Esophagus squamous epithelium (tissue), 5 donors: ENCODE measurements at regions not wholly inside any gene's neighbourhood (a gene's known extent, or its start where the extent isn't known, plus 50 kb on each side); places are given as distances from the start of the nearest gene placed in this dataset.
"Not testable (repeated sequence)": the region's sequence is repeated elsewhere in the genome, so short reads cannot be mapped to it uniquely, and the experiment has no call there.

ENCODE experiments used
- DNase-seq: peaks from one replicate; lab custom pipeline; 2025; lab: John Stamatoyannopoulos, UW
- H3K27ac ChIP-seq, 4 donors: fragments of 200-600 bp; sonication (generic); one replicate each; pipeline ENCODE4 v1.5.1; 2016 to 2019; ENCODE audit warnings: mild to moderate bottlenecking in 1 of 4
- H3K27me3 ChIP-seq, 4 donors: fragments of 200-600 bp; sonication (generic); 1 replicate in 3 of 4; 2 replicates in 1 of 4; pipeline versions ENCODE4 v1.5.1 to v1.6.0; 2017 to 2021; ENCODE audit warnings: antibody characterized with exemption in 1 of 4
- H3K36me3 ChIP-seq, 3 donors: fragments of 200-600 bp; sonication (generic); one replicate each; pipeline ENCODE4 v1.5.1; 2016 to 2019
- H3K4me1 ChIP-seq, 3 donors: fragments of 200-600 bp; sonication (generic); one replicate each; pipeline ENCODE4 v1.5.1; 2017 to 2019
- H3K4me3 ChIP-seq, 4 donors: fragments of 200-600 bp; sonication (generic); 1 replicate in 3 of 4; 2 replicates in 1 of 4; pipeline ENCODE4 v1.5.1; 2016 to 2019; ENCODE audit warnings: mild to moderate bottlenecking in 2 of 4, moderate library complexity in 1 of 4
- H3K9me3 ChIP-seq, 3 donors: fragments of 200-600 bp; sonication (generic); one replicate each; pipeline ENCODE4 v1.5.1; 2016 to 2019
- POLR2A ChIP-seq, 4 donors: fragments of 450-650 bp; IDR thresholded peaks; one replicate each; pipeline ENCODE4 v1.6.1; 2017; ENCODE audit warnings: antibody characterized with exemption in 4 of 4, mild to moderate bottlenecking in 4 of 4, moderate library complexity in 3 of 4
- WGBS, 2 donors: methylation state at CpG; one replicate each; pipeline ENCODE4 v1.1.5; 2018; 5-methylcytosine and 5-hydroxymethylcytosine counted together
- intact Hi-C: fragments of 100-400 bp; cut with DNase I; formaldehyde crosslinking; loops from one replicate; pipeline ENCODE4 v1.15.0; 2022
- TF ChIP-seq, protein P1 (sequence below), 6 experiments: fragments of 450-650 bp in 4 of 6; fragments of 200-600 bp in 2 of 6; sonication (generic) in 2 of 6; IDR thresholded peaks; one replicate each; pipeline ENCODE4 v1.5.1; 2016 to 2019; ENCODE audit warnings: antibody characterized with exemption in 6 of 6, mild to moderate bottlenecking in 4 of 6, moderate library complexity in 4 of 6
- donor health status: DM: yes; HTN: yes; CAD: no.

DNA sequence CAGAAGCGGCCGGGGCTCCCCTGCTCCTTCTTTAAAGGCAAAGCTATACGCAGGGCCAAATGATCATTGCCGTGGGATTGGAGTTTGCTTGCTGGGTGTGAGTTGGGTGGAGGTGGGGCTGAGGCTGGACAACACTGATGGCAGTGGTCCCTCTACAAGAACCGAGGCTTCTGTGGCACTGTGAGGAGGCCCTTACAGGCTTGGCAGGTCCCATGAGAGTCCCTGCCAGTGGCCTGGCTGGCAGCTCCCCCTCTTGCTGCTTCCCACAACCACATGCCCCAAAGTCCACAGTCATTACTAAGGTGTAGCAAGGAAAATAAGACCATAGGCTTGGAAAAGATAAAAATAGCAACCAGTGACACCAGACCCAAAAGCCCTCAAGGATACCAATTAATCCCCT is 98.4 kb downstream of the ANKRD10 start:
- peaks cover 0 to 18% (median 2%) of the 10 kb centered on the region in 4 donors for H3K27me3 ChIP-seq
- H3K36me3 ChIP-seq: no peaks in the 10 kb centered on the region
- TF ChIP-seq, protein P1, sequence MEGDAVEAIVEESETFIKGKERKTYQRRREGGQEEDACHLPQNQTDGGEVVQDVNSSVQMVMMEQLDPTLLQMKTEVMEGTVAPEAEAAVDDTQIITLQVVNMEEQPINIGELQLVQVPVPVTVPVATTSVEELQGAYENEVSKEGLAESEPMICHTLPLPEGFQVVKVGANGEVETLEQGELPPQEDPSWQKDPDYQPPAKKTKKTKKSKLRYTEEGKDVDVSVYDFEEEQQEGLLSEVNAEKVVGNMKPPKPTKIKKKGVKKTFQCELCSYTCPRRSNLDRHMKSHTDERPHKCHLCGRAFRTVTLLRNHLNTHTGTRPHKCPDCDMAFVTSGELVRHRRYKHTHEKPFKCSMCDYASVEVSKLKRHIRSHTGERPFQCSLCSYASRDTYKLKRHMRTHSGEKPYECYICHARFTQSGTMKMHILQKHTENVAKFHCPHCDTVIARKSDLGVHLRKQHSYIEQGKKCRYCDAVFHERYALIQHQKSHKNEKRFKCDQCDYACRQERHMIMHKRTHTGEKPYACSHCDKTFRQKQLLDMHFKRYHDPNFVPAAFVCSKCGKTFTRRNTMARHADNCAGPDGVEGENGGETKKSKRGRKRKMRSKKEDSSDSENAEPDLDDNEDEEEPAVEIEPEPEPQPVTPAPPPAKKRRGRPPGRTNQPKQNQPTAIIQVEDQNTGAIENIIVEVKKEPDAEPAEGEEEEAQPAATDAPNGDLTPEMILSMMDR (IDR thresholded peaks at IDR 0.05): no peak
- TF ChIP-seq POLR2A (IDR thresholded peaks at IDR 0.05): no peak
- no peak for DNase-seq
- intact Hi-C loops: loop anchor here (5.0 kb wide), 1 partner anchor 224 kb away; no protein-coding TSS in a partner anchor
- no peaks in the 10 kb centered on the region for H3K9me3 ChIP-seq
- no peak overlapping the region for H3K27ac ChIP-seq
- peaks cover 3 to 20% (median 4%) of the 10 kb centered on the region in 3 donors for H3K4me1 ChIP-seq
- WGBS, 2 donors: 78 to 87% methylated on average over 5 of the region's 5 CpGs
- no peak overlapping the region for H3K4me3 ChIP-seq

DNA sequence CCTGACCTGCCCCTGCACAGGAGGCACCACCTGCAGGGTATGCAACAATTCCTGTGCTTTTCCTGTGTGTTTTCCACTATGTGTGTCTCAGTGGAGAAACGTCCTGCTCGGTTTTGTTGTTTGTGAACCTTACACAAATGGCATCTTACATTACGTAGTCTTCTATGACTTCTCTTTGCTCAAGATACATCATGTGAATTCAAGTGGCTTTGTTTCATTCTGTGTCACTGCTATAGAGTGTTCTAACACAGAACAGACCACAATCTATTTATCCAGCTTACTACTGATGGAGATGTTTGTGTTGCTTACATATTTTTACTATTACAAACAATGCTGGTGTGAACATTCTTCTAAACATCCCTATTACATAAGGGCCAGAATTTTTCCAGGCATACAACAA is 97.7 kb downstream of the ANKRD10 start:
- Histone ChIP-seq H3K4me1 (peaks cover 0 to 15% (median under 1%) of the 10 kb centered on the region in 3 donors), H3K36me3 (no peaks in the 10 kb centered on the region)
- TF ChIP-seq POLR2A (IDR thresholded peaks at IDR 0.05): no peak
- TF ChIP-seq, protein P1 (IDR thresholded peaks at IDR 0.05): no peak

DNA sequence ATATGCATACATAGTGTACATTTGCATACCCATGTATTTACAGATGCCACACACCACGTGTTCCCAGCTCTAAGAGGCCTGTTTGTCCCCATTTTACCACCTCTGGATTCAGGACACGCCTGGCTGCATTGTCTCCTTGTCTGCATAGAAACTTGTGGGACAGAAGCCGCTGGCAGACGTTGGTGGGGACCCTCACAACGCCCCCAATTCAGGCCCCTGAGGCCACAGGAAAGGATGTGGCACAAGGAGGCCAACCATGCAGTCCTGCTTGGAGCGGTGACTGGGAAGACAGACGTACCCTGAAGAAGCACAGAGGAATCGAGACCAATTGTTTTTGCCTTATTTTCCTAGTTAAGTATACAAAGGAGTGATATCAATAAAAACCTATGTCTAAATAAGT is 96.1 kb downstream of the ANKRD10 start:
- WGBS, 2 donors: 77 to 86% methylated on average over 7 to 8 of the region's 8 CpGs
- H3K4me3 ChIP-seq: no peak overlapping the region
- no peaks in the 10 kb centered on the region for H3K9me3 ChIP-seq
- no peak overlapping the region for H3K27ac ChIP-seq
- TF ChIP-seq POLR2A (IDR thresholded peaks at IDR 0.05): no peak
- TF ChIP-seq, protein P1 (IDR thresholded peaks at IDR 0.05): no peak
- intact Hi-C loops: loop anchor here (5.0 kb wide), 1 partner anchor 226 kb away; no protein-coding TSS in a partner anchor
- H3K27me3 ChIP-seq: no peaks in the 10 kb centered on the region
- no peak for DNase-seq
- H3K4me1 ChIP-seq: peaks cover 0 to 6% (median 0%) of the 10 kb centered on the region in 3 donors
- no peaks in the 10 kb centered on the region for H3K36me3 ChIP-seq

More for the DNA sequence above, 97.7 kb downstream of the ANKRD10 start:
- Histone ChIP-seq H3K27ac (no peak overlapping the region), H3K9me3 (no peaks in the 10 kb centered on the region), H3K27me3 (peaks cover 0 to 11% (median 0%) of the 10 kb centered on the region in 4 donors), H3K4me3 (no peak overlapping the region)
- intact Hi-C loops: loop anchor here (5.0 kb wide), 1 partner anchor 225 kb away; no protein-coding TSS in a partner anchor
- DNase-seq: no peak
- WGBS, 2 donors: 63 to 74% methylated on average over 3 of the region's 3 CpGs

DNA sequence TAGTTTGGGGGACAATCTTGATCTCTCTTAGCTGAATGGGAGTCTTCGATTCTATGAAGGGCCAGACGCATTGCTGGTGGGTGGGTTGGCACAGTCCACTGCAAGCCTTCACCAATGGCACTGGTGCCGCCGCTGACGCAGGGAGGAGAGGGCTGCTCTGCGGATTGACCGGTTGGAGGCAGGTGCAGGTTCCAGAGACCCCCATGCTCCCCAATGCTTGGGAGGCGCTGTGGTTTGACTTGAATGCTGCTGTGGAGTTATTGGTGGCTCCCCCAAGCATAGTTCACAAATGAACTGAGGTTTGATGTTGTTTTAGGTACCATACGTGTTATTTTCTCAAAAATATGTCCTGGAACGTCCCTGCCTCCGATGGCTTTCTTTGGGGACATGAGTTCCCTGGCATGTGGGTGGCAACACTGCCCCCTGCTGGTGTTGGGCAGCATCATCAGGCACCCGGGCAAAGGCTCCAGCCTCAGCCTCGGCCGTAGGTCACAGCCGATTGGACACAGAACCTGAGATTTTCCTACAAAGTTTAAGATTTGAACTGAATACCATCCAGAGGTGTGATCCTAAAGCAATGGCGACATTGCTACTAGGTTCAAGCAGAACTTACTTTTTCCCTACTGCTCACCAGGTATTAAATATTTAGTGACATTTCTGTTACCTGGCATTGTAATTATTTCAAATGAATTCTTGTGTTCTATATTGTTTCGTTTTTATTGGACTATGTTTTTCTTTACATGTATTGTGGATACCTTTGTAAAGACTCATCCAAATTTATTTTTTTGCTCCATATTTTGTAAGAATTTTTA is 95.5 kb downstream of the ANKRD10 start:
- 25 to 30% methylated on average over 13 to 17 of the region's 17 CpGs for WGBS, 2 donors
- intact Hi-C loops: loop anchor here (5.0 kb wide), 1 partner anchor 227 kb away; no protein-coding TSS in a partner anchor
- TF ChIP-seq, protein P1 (IDR thresholded peaks at IDR 0.05): peak; percentile 77 to 97 (median 96)
- TF ChIP-seq POLR2A (IDR thresholded peaks at IDR 0.05): no peak
- no peak for DNase-seq
- H3K9me3 ChIP-seq: no peaks in the 10 kb centered on the region
- no peak overlapping the region for H3K27ac ChIP-seq
- H3K4me3 ChIP-seq: no peak overlapping the region
- peaks cover 0 to 6% (median 0%) of the 10 kb centered on the region in 3 donors for H3K4me1 ChIP-seq
- no peaks in the 10 kb centered on the region for H3K27me3 ChIP-seq
- H3K36me3 ChIP-seq: no peaks in the 10 kb centered on the region

DNA sequence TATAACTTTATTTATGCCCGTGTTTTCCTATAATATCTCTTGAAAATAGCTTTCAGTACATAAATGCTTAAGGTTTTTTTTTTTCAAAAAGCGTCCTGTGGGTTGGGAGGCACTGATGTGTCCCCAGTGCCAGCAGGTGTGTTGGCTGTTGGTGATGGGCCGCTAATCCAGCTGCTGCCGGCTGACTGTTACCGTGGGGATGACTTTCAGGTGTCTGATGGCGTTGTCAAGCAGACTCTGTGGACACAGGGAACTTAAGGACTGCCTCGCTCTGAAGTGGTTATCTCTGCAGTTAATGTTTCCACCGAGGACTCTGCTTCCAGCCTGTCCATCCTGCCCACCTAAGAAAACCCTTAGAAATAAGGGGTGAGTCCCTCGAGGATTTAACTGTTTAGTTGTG is 94.5 kb downstream of the ANKRD10 start:
- intact Hi-C loops: no loop called here
- H3K27ac ChIP-seq: no peak overlapping the region
- H3K9me3 ChIP-seq: no peaks in the 10 kb centered on the region
- H3K4me1 ChIP-seq: peaks cover 0 to 6% (median 0%) of the 10 kb centered on the region in 3 donors
- no peaks in the 10 kb centered on the region for H3K36me3 ChIP-seq
- TF ChIP-seq POLR2A (IDR thresholded peaks at IDR 0.05): no peak
- TF ChIP-seq, protein P1 (IDR thresholded peaks at IDR 0.05): no peak
- DNase-seq: no peak
- H3K4me3 ChIP-seq: no peak overlapping the region
- WGBS, 2 donors: 55 to 66% methylated on average over 7 to 9 of the region's 9 CpGs
- no peaks in the 10 kb centered on the region for H3K27me3 ChIP-seq

DNA sequence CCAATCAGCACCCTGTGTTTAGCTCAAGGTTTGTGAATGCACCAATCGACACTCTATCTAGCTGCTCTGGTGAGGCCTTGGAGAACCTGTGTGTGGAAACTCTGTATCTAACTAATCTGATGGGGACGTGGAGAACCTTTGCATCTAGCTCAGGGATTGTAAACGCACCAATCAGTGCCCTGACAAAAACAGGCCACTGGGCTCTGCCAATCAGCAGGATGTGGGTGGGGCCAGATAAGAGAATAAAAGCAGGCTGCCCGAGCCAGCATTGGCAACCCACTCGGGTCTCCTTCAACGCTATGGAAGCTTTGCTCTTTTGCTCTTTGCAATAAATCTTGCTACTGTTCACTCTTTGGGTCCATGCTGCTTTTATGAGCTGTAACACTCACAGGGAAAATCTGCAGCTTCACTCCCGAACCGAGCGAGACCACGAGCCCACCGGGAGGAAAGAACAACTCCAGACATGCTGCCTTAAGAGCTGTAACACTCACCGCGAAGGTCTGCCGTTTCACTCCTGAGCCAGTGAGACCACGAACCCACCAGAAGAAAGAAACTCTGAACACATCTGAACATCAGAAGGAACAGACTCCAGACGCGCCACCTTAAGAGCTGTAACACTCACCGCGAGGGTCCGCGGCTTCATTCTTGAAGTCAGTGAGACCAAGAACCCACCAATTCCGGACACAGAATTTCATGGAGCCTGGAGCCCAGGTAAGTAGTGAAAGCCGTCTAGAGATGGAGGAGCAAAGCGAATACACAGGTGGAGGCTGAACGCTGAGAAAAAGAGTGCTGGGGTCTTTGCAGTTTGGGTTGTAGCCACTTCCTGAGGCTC is 92.8 kb downstream of the ANKRD10 start:
- H3K27ac ChIP-seq, H3K4me1 ChIP-seq, DNase-seq, H3K4me3 ChIP-seq, H3K36me3 ChIP-seq, H3K27me3 ChIP-seq, intact Hi-C loops, H3K9me3 ChIP-seq: not testable (repeated sequence)
- WGBS, 2 donors: 88 to 89% methylated on average over 13 to 17 of the region's 25 CpGs
